AG04450 (cell line): ENCODE measurements at regions not wholly inside any gene's neighbourhood (a gene's known extent, or its start where the extent isn't known, plus 50 kb on each side); places are given as distances from the start of the nearest gene placed in this dataset.

Source experiments
- CTCF ChIA-PET: fragments of 300-600, 350-600 bp; formaldehyde crosslinking; extraction: SDS; loops from one replicate; lab custom pipeline; 2022; ENCODE audit warnings: antibody characterized with exemption, inconsistent platforms; lab: Charles Lee
- POLR2A ChIA-PET: fragments of 350-600 bp; formaldehyde crosslinking; extraction: SDS; loops from one replicate; lab custom pipeline; 2021; ENCODE audit warnings: antibody characterized with exemption, inconsistent platforms; lab: Yijun Ruan, JAX
- DNase-seq: peaks from one replicate; pipeline ENCODE4 v3.0.0-alpha.2; 2011; ENCODE audit warnings: low read depth, low spot score
- H3K27ac ChIP-seq: one replicate; pipeline ENCODE4 v1.5.1; 2012; ENCODE audit warnings: low read depth, low read length, control low read depth
- H3K27me3 ChIP-seq: one replicate; pipeline ENCODE4 v1.6.0; 2012; ENCODE audit warnings: low read length; ENCODE audit not compliant: control insufficient read depth, insufficient read depth
- H3K4me3 ChIP-seq: 2 replicates; pipeline ENCODE4 v1.5.1; 2011; ENCODE audit warnings: mild to moderate bottlenecking, low read depth, low read length, control low read depth
- H3K9me3 ChIP-seq: 2 replicates; pipeline ENCODE4 v1.5.1; 2012; ENCODE audit warnings: low read length; ENCODE audit not compliant: control insufficient read depth, insufficient read depth
- CTCF ChIP-seq: IDR thresholded peaks from 2 replicates; pipeline ENCODE4 v1.5.1; 2011; ENCODE audit warnings: low read depth, low read length, control low read depth, inconsistent platforms

- Histone ChIP-seq H3K27ac (no peak overlapping the region), H3K9me3 (peaks cover 41% of the 10 kb centered on the region), H3K4me3 (no peak overlapping the region), H3K27me3 (no peaks in the 10 kb centered on the region)
- no peak for DNase-seq
- CTCF ChIA-PET, result interaction anchor here (0.9 kb wide), 1 partner anchor 600 kb away, joined by 4 read pairs; no protein-coding TSS in a partner anchor
- no peak for TF ChIP-seq CTCF
- POLR2A ChIA-PET, result interaction anchor here (1.1 kb wide), 1 partner anchor 19 kb away, joined by 3 read pairs; no protein-coding TSS in a partner anchor
Observed at GRCh38 chr12:124636138-124636978, 68.9 kb upstream of the NCOR2 start.

GRCh38 chr12:124635316-124635715 is 67.9 kb upstream of the NCOR2 start:
- H3K27me3 ChIP-seq, result no peaks in the 10 kb centered on the region
- H3K4me3 ChIP-seq, result no peak overlapping the region
- H3K9me3 ChIP-seq, result peaks cover 34% of the 10 kb centered on the region
- ChIA-PET POLR2A (interaction anchor here (0.6 kb wide), 1 partner anchor 9 kb away, joined by 4 read pairs; no protein-coding TSS in a partner anchor), CTCF (no interaction called here)
- no peak for DNase-seq
- H3K27ac ChIP-seq, result no peak overlapping the region
- no peak for TF ChIP-seq CTCF

- no peak for DNase-seq
- CTCF ChIA-PET, result interaction anchor here (0.6 kb wide), 1 partner anchor 69 kb away, joined by 3 read pairs; no protein-coding TSS in a partner anchor
- TF ChIP-seq CTCF, result no peak
- Histone ChIP-seq H3K4me3 (no peak overlapping the region), H3K27me3 (no peaks in the 10 kb centered on the region), H3K9me3 (peaks cover 19% of the 10 kb centered on the region), H3K27ac (peak overlapping the region; percentile 31)
- POLR2A ChIA-PET, result interaction anchor here (0.6 to 1.6 kb wide), 2 partner anchors 22 to 142 kb away, joined by 6 read pairs; no protein-coding TSS in a partner anchor
Observed at GRCh38 chr12:124633365-124634362, 66.3 kb upstream of the NCOR2 start.

- H3K27ac ChIP-seq, result no peak overlapping the region
- no peak for TF ChIP-seq CTCF
- no peak for DNase-seq
- H3K4me3 ChIP-seq, result no peak overlapping the region
- ChIA-PET CTCF (no interaction called here), POLR2A (interaction anchor here (0.6 kb wide), 2 partner anchors 113 to 143 kb away, joined by 3 to 6 read pairs; no protein-coding TSS in a partner anchor)
- no peaks in the 10 kb centered on the region for H3K27me3 ChIP-seq
- peaks cover 9% of the 10 kb centered on the region for H3K9me3 ChIP-seq
Observed at GRCh38 chr12:124632519-124632984, 65.1 kb upstream of the NCOR2 start.
